OCI-LY7 (cell line): ENCODE measurements at regions not wholly inside any gene's neighbourhood (a gene's known extent, or its start where the extent isn't known, plus 50 kb on each side); places are given as distances from the start of the nearest gene placed in this dataset.

Experiments
- EZH2phosphoT487 ChIP-seq: fragments of 200-600 bp; sonication (generic); IDR thresholded peaks from 2 replicates; pipeline ENCODE4 v1.6.1; 2018; ENCODE audit warnings: low read depth, borderline replicate concordance, mild to moderate bottlenecking, mixed run types, antibody characterized with exemption, low read length, moderate library complexity, mixed read lengths
- TF ChIP-seq, protein P1 (sequence below): fragments of 200-600 bp; sonication (generic); conservative IDR thresholded peaks from 2 replicates; pipeline ENCODE4 v1.5.1; 2014; ENCODE audit warnings: mild to moderate bottlenecking, antibody characterized with exemption, low read length, moderate library complexity, mixed read lengths

DNA sequence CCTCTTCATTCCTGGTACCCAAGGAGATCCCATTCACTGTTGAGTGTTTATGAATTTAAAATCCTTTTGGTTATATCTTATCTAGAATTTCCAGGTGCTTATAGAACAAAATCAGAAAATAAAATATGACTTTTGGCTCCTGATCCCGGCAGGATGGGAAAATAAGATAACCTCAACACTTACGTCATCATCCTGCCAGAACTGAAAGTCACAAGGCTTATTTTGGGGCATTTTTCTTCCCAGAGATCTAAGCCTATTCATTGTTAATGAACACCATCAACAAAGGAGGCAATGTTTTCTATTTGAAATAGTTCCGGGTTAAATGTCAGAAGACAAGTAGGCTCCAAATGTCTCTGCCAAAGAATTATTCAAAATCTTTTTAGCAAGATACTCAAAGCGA lies 580.6 kb downstream of the TFAP2A start:
- TF ChIP-seq, protein P1, sequence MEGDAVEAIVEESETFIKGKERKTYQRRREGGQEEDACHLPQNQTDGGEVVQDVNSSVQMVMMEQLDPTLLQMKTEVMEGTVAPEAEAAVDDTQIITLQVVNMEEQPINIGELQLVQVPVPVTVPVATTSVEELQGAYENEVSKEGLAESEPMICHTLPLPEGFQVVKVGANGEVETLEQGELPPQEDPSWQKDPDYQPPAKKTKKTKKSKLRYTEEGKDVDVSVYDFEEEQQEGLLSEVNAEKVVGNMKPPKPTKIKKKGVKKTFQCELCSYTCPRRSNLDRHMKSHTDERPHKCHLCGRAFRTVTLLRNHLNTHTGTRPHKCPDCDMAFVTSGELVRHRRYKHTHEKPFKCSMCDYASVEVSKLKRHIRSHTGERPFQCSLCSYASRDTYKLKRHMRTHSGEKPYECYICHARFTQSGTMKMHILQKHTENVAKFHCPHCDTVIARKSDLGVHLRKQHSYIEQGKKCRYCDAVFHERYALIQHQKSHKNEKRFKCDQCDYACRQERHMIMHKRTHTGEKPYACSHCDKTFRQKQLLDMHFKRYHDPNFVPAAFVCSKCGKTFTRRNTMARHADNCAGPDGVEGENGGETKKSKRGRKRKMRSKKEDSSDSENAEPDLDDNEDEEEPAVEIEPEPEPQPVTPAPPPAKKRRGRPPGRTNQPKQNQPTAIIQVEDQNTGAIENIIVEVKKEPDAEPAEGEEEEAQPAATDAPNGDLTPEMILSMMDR, result no peak
- TF ChIP-seq EZH2phosphoT487, result no peak
